ENCODE measurements at regions not wholly inside any gene's neighbourhood (a gene's known extent, or its start where the extent isn't known, plus 50 kb on each side); places are given as distances from the start of the nearest gene placed in this dataset.

GRCh38 chr6:122859676-122860075 lies 70.6 kb downstream of the SMPDL3A start:
- no peak for DNase-seq
- no peak overlapping the region for H3K27ac ChIP-seq
- ATAC-seq = no peak
- WGBS, 3 donors = 75 to 86% (median 86%) methylated on average over 6 of the region's 6 CpGs
- H3K4me3 ChIP-seq = no peak overlapping the region
- no peaks in the 10 kb centered on the region for H3K9me3 ChIP-seq
- H3K4me1 ChIP-seq = no peaks in the 10 kb centered on the region
- H3K27me3 ChIP-seq (ENCODE audit: insufficient read depth in 3 of 3, low read length in 2 of 3) = peaks cover 0 to 2% (median 0%) of the 10 kb centered on the region in 3 donors
- TF ChIP-seq CTCF (IDR thresholded peaks at IDR 0.05) = no peak
- no peaks in the 10 kb centered on the region for H3K36me3 ChIP-seq (ENCODE audit: insufficient read depth in 1 of 2, low read depth in 1 of 2)
- intact Hi-C loops (cut with DNase I) = loop anchor here in 1 of 2 donors (5.0 kb wide), 1 partner anchor 613 kb away; no protein-coding TSS in a partner anchor

GRCh38 chr6:122861594-122861993 lies 72.5 kb downstream of the SMPDL3A start:
- DNase-seq (no peak), ATAC-seq (no peak)
- Histone ChIP-seq H3K27me3 (ENCODE audit: insufficient read depth in 3 of 3, low read length in 2 of 3) (peaks cover 0 to 2% (median 0%) of the 10 kb centered on the region in 3 donors), H3K9me3 (no peaks in the 10 kb centered on the region), H3K36me3 (ENCODE audit: insufficient read depth in 1 of 2, low read depth in 1 of 2) (no peaks in the 10 kb centered on the region), H3K27ac (no peak overlapping the region), H3K4me3 (no peak overlapping the region), H3K4me1 (no peaks in the 10 kb centered on the region)
- TF ChIP-seq CTCF (IDR thresholded peaks at IDR 0.05) = no peak
- WGBS, 3 donors = 37 to 43% (median 43%) methylated on average over 1 of the region's 1 CpG
- intact Hi-C loops (cut with DNase I) = no loop called here

- no peak for TF ChIP-seq CTCF (IDR thresholded peaks at IDR 0.05)
- ATAC-seq (no peak), DNase-seq (no peak)
- Histone ChIP-seq H3K4me1 (no peaks in the 10 kb centered on the region), H3K27me3 (ENCODE audit: insufficient read depth in 3 of 3, low read length in 2 of 3) (no peaks in the 10 kb centered on the region), H3K36me3 (ENCODE audit: insufficient read depth in 1 of 2, low read depth in 1 of 2) (no peaks in the 10 kb centered on the region), H3K4me3 (no peak overlapping the region), H3K9me3 (no peaks in the 10 kb centered on the region), H3K27ac (no peak overlapping the region)
- intact Hi-C loops (cut with DNase I) = loop anchor here in 1 of 2 donors (5.0 kb wide), 1 partner anchor 449 kb away; no protein-coding TSS in a partner anchor
These were observed 79.1 kb downstream of the SMPDL3A start for GRCh38 chr6:122868137-122868536.

DNA sequence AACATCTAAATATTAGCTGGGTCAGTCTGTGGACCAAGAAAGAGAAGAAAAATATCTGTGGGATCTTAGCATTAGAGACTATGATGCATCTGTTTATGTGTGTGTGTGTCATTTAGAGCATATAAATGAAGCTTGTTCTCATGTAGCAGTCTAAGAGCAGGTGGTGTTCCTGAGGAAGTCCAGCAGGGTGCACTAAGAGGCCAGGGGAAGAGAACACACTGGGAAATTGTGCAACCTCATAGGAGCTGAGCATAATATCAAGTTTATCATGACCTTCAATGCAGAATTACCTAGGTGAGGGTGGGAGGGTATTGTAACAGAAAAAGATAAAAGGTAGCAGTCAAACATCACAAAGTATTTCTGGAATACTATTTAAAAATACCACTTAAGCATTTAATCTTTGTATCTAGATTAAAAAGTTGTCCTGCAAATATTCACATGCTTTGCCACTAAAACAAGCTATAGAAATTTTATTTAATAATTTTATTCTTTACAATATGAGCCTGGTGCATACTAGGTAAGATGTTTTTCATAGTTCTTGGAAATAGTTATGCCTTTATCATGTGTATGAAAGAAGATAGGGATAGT lies 80.5 kb downstream of the SMPDL3A start:
- Histone ChIP-seq H3K4me1 (no peaks in the 10 kb centered on the region), H3K9me3 (no peaks in the 10 kb centered on the region), H3K4me3 (no peak overlapping the region), H3K27ac (no peak overlapping the region), H3K36me3 (ENCODE audit: insufficient read depth in 1 of 2, low read depth in 1 of 2) (no peaks in the 10 kb centered on the region), H3K27me3 (ENCODE audit: insufficient read depth in 3 of 3, low read length in 2 of 3) (no peaks in the 10 kb centered on the region)
- intact Hi-C loops (cut with DNase I) = loop anchor here (5.0 kb wide), 1 partner anchor 448 kb away; no protein-coding TSS in a partner anchor
- no peak for DNase-seq
- peak; percentile 77 for TF ChIP-seq CTCF (IDR thresholded peaks at IDR 0.05)
- peak; percentile 90 to 99 (median 91) for ATAC-seq

- ATAC-seq (no peak), DNase-seq (no peak)
- intact Hi-C loops (cut with DNase I) = loop anchor here in 1 of 2 donors (5.0 kb wide), 1 partner anchor 446 kb away; no protein-coding TSS in a partner anchor
- Histone ChIP-seq H3K36me3 (ENCODE audit: insufficient read depth in 1 of 2, low read depth in 1 of 2) (no peaks in the 10 kb centered on the region), H3K4me3 (no peak overlapping the region), H3K4me1 (no peaks in the 10 kb centered on the region), H3K9me3 (no peaks in the 10 kb centered on the region), H3K27ac (no peak overlapping the region), H3K27me3 (ENCODE audit: insufficient read depth in 3 of 3, low read length in 2 of 3) (no peaks in the 10 kb centered on the region)
- WGBS, 3 donors = 79 to 87% (median 81%) methylated on average over 1 of the region's 1 CpG
- TF ChIP-seq CTCF (IDR thresholded peaks at IDR 0.05) = no peak
These were observed 82.0 kb downstream of the SMPDL3A start for GRCh38 chr6:122871079-122871478.

Measured in psoas muscle (tissue), 7 donors.